ENCODE measurements at regions not wholly inside any gene's neighbourhood (a gene's known extent, or its start where the extent isn't known, plus 50 kb on each side); places are given as distances from the start of the nearest gene placed in this dataset.

- Histone ChIP-seq H3K9ac (ENCODE audit: low read length) (no peak overlapping the region), H3K4me1 (ENCODE audit: insufficient read depth, low read length) (peaks cover 4% of the 10 kb centered on the region), H3K27me3 (ENCODE audit: insufficient read depth, low read length) (no peaks in the 10 kb centered on the region), H4K20me1 (ENCODE audit: insufficient read depth, low read length) (no peaks in the 10 kb centered on the region), H3K9me3 (ENCODE audit: insufficient read depth, low read depth, low read length) (peaks cover 3% of the 10 kb centered on the region), H3K79me2 (ENCODE audit: insufficient read depth, low read length) (no peaks in the 10 kb centered on the region), H2AFZ (ENCODE audit: low read depth, low read length) (no peak overlapping the region), H3K4me2 (ENCODE audit: low read length) (no peak overlapping the region), H3K4me3 (ENCODE audit: insufficient read depth, low read depth, low read length) (no peak overlapping the region), H3K27ac (ENCODE audit: low read depth, low read length) (no peak overlapping the region), H3K36me3 (ENCODE audit: insufficient read depth, low read length) (no peaks in the 10 kb centered on the region)
- no peak for FAIRE-seq
- no peak for DNase-seq (ENCODE audit: low read depth)
- Mint-ChIP-seq H3K9me3 (ENCODE audit: unreplicated experiment) (peaks cover 22% of the 10 kb centered on the region), H3K36me3 (ENCODE audit: low read depth, unreplicated experiment) (peaks cover 6% of the 10 kb centered on the region), H3K4me3 (ENCODE audit: unreplicated experiment) (no peak overlapping the region), H3K27me3 (ENCODE audit: low read depth, unreplicated experiment) (peaks cover 34% of the 10 kb centered on the region), H3K4me1 (ENCODE audit: low read depth, unreplicated experiment) (no peaks in the 10 kb centered on the region), H3K27ac (ENCODE audit: unreplicated experiment) (no peak overlapping the region)
- TF ChIP-seq CTCF (IDR thresholded peaks at IDR 0.05; ENCODE audit: insufficient read depth, low read depth, low read length) (no peak), EZH2 (IDR thresholded peaks at IDR 0.05; ENCODE audit: insufficient read depth, low read length) (no peak)
These were observed 152.7 kb downstream of the DLL1 start for GRCh38 chr6:170137911-170138910.

GRCh38 chr6:170137176-170137891, 153.5 kb downstream of the DLL1 start:
- DNase-seq (ENCODE audit: low read depth): no peak
- TF ChIP-seq CTCF (IDR thresholded peaks at IDR 0.05; ENCODE audit: insufficient read depth, low read depth, low read length) (no peak), EZH2 (IDR thresholded peaks at IDR 0.05; ENCODE audit: insufficient read depth, low read length) (no peak)
- Histone ChIP-seq H3K79me2 (ENCODE audit: insufficient read depth, low read length) (no peaks in the 10 kb centered on the region), H3K36me3 (ENCODE audit: insufficient read depth, low read length) (no peaks in the 10 kb centered on the region), H3K27me3 (ENCODE audit: insufficient read depth, low read length) (no peaks in the 10 kb centered on the region), H4K20me1 (ENCODE audit: insufficient read depth, low read length) (no peaks in the 10 kb centered on the region), H3K9ac (ENCODE audit: low read length) (no peak overlapping the region), H3K4me3 (ENCODE audit: insufficient read depth, low read depth, low read length) (no peak overlapping the region), H3K9me3 (ENCODE audit: insufficient read depth, low read depth, low read length) (peaks cover 3% of the 10 kb centered on the region), H3K4me2 (ENCODE audit: low read length) (no peak overlapping the region), H3K27ac (ENCODE audit: low read depth, low read length) (no peak overlapping the region), H3K4me1 (ENCODE audit: insufficient read depth, low read length) (peaks cover 4% of the 10 kb centered on the region), H2AFZ (ENCODE audit: low read depth, low read length) (no peak overlapping the region)
- Mint-ChIP-seq H3K27ac (ENCODE audit: unreplicated experiment) (no peak overlapping the region), H3K4me3 (ENCODE audit: unreplicated experiment) (no peak overlapping the region), H3K36me3 (ENCODE audit: low read depth, unreplicated experiment) (peaks cover 6% of the 10 kb centered on the region), H3K9me3 (ENCODE audit: unreplicated experiment) (peaks cover 20% of the 10 kb centered on the region), H3K27me3 (ENCODE audit: low read depth, unreplicated experiment) (peaks cover 33% of the 10 kb centered on the region), H3K4me1 (ENCODE audit: low read depth, unreplicated experiment) (no peaks in the 10 kb centered on the region)
- FAIRE-seq: no peak

Measured in astrocyte (in vitro differentiated cells and primary cell).